Esophagus muscularis mucosa (tissue), 4 donors: ENCODE measurements at regions not wholly inside any gene's neighbourhood (a gene's known extent, or its start where the extent isn't known, plus 50 kb on each side); places are given as distances from the start of the nearest gene placed in this dataset.

Experiments
- EP300 ChIP-seq: sonication (generic); formaldehyde crosslinking; IDR thresholded peaks from one replicate; pipeline ENCODE4 v1.6.1; 2017; ENCODE audit warnings: antibody characterized with exemption
- POLR2A ChIP-seq: fragments of 450-650 bp; IDR thresholded peaks from one replicate; pipeline ENCODE4 v1.6.1; 2017; ENCODE audit warnings: antibody characterized with exemption, moderate library complexity, mild to moderate bottlenecking, low read depth
- TF ChIP-seq, protein P1 (sequence below), 3 experiments: fragments of 200-600 bp in 2 of 3; fragments of 450-650 bp in 1 of 3; sonication (generic) in 2 of 3; IDR thresholded peaks; one replicate each; pipeline ENCODE4 v1.5.1; 2017 to 2019; ENCODE audit warnings: antibody characterized with exemption in 3 of 3, mild to moderate bottlenecking in 2 of 3, moderate library complexity in 1 of 3

DNA sequence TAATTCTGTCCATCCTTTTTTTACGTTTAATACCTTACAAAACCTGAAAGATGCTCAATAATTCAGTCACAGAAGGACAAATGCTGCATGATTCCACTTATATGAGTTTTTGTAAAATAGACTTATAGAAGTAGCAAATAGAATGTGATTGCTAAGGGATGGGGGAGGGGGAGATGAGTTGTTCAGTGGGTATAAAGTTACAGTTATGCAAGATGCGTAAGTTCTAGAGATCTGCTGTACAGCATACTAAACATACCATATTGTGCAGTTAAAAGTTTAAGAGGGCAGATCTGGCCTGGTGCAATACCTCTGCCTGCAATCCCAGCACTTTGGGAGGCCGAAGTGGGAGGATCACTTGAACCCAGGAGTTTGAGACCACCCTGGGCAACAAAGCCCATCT lies 78.8 kb downstream of the TET3 start:
- no peak for TF ChIP-seq POLR2A
- TF ChIP-seq EP300, result no peak
- TF ChIP-seq, protein P1, sequence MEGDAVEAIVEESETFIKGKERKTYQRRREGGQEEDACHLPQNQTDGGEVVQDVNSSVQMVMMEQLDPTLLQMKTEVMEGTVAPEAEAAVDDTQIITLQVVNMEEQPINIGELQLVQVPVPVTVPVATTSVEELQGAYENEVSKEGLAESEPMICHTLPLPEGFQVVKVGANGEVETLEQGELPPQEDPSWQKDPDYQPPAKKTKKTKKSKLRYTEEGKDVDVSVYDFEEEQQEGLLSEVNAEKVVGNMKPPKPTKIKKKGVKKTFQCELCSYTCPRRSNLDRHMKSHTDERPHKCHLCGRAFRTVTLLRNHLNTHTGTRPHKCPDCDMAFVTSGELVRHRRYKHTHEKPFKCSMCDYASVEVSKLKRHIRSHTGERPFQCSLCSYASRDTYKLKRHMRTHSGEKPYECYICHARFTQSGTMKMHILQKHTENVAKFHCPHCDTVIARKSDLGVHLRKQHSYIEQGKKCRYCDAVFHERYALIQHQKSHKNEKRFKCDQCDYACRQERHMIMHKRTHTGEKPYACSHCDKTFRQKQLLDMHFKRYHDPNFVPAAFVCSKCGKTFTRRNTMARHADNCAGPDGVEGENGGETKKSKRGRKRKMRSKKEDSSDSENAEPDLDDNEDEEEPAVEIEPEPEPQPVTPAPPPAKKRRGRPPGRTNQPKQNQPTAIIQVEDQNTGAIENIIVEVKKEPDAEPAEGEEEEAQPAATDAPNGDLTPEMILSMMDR (IDR thresholded peaks at IDR 0.05), result no peak
